Stimulated activated CD4-positive, alpha-beta T cell treated with anti-CD3 and anti-CD28 coated beads, Interleukin-1b, Interleukin-23, amount 100 ng/mL, for 48 hours (primary cell): ENCODE measurements at regions not wholly inside any gene's neighbourhood (a gene's known extent, or its start where the extent isn't known, plus 50 kb on each side); places are given as distances from the start of the nearest gene placed in this dataset.
"Not testable (repeated sequence)": the region's sequence is repeated elsewhere in the genome, so short reads cannot be mapped to it uniquely, and the experiment has no call there.

Experiments used
- DNase-seq: peaks from one replicate; pipeline ENCODE4 v3.0.0-alpha.2; 2020

DNA sequence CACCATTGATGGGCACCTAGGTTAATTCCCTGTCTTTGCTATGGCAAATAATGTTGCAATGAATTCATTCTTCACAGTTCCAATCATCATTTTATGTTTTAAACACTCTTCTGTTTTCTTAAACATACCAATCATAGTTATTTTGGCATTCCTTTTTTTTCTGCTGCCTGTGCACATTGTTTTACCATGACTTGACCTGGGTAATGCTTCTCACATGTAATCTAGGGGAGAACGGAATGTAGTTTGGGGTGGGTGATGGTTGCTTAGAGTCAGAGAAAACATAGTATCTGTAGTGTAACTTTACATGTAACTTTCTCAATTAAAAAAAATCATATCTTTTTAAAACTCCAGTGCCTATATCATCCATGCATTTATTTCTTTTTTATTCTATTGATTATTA lies 1945.3 kb upstream of the RAG2 start:
- DNase-seq = no peak

DNA sequence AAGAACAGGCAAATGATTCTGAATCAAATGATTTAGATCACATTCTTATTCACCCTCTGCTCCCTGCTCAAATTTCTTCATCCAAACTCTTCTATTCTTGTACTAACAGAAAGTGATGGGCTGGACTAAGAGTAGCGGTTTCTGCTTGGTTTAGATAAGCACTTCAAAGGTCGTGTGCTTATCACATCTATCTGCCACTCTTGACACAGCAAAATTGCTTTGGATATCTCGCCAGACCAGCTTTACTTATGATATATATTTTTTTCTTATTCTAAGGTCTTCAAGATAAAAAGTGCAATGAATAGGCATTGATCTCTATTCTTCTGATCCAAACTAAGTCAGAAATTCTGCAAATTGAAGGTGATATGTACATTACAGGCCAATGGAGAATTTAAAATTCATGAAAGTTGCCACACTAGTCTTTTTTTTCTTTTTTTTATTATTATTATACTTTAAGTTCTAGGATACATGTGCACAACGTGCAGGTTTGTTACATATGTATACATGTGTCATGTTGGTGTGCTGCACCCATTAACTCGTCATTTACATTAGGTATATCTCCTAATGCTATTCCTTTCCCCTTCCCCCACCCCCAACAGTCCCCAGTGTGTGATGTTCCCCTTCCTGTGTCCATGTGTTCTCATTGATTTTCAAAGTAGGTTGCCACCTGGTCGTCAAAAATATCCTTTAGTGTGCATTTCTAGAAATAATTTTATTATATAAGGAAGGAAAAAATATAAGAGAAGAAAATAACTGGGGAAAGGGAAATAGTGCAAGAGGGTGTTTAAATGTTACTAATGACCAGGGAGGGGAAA lies 1941.0 kb upstream of the RAG2 start:
- DNase-seq = no peak

- DNase-seq = no peak
Measured at GRCh38 chr11:38530226-38530625, 1932.2 kb upstream of the RAG2 start.

- no peak for DNase-seq
Measured at GRCh38 chr11:38524945-38525344, 1926.9 kb upstream of the RAG2 start.

DNA sequence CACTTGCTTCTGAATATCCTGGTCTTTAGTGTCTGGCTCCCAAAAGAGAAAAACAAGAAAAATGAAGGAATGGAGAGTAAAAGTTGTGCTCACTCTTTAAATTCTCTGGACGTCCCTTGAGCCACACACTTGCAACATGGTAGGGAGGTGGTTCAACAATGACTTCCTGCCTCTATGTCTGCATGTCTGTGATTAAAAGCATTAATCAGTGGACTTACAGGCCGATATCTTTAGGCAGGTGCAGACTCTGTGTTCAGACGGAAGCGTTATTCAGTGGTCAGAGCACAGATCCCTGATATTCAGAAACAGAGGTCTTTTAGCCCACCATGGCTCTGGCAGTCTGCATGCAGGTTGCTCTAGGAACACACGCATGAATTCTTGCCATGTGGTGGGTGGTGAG lies 1920.0 kb upstream of the RAG2 start:
- no peak for DNase-seq

GRCh38 chr11:38512830-38513229 lies 1914.8 kb upstream of the RAG2 start:
- DNase-seq = not testable (repeated sequence)

- no peak for DNase-seq
Measured at GRCh38 chr11:38510041-38510440, 1912.0 kb upstream of the RAG2 start.

DNA sequence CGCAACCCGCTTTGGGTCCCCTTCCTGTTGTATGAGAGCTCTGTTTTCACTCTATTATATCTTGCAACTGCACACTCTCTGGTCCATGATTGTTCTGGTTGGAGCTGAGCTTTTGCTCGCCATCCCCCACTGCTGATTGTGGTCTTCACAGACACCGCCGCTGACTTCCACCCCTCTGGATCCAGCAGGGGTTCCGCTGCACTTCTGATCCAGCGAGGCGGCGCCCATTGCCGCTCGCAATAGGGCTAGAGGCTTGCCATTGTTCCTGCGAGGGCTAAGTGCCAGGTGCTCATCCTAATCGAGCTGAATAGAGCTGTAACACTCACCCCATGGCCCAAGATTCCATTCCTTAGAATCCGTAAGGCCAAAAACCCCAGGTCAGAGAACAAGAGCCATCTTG lies 1905.8 kb upstream of the RAG2 start:
- DNase-seq = no peak

DNA sequence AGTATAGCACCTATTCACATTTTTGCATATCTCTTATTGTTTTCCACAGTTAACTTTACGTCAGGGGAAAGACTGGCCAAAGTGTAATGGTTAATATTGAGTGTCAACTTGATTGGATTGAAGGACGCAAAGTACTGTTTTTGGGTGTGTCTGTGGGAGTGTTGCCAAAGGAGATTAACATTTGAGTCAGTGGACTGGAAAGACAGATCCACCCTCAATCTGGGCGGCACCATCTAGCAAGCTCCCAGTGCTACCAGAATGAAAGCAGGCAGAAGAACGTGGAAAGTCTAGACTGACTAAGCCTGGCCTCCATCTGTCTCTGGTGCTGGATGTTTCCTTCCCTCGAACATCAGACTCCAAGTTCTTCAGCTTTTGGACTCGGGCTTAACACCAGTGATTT lies 1900.7 kb upstream of the RAG2 start:
- DNase-seq = no peak

DNA sequence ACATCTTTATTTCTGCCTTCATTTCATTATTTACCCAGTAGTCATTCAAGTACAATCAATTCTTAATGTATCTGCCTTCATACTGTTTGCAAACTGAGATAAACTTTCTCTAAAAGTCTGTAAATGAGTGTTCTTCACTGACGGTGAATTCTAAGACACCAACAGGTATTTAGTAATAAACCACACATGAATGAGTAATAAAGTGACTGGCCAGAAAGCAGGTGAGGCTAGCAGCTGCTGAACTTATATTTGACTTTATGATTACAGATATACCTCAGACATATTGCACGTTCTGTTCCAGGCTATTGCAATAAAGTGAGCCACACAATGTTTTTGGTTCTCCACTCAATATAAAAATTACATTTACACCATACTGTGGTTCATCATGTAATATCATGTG lies 1894.0 kb upstream of the RAG2 start:
- no peak for DNase-seq

DNA sequence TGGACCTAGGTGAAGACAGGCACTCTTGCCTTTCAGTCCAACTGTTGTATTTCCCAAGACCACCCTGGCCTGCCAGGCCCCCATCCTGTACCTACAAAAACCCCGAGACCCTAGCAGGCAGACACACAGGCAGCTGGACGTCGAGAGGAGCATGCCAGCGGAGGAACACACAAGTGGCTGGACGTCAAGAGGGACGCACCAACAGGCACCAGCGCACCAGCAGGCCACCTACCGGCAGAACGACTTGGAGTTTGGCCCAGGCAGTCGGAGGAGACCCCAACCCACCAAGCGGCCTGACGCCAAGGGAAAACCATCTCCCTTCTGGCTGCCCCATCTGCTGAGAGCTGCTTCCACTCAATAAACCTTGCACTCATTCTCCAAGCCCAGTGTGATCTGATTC lies 1883.4 kb upstream of the RAG2 start:
- DNase-seq = no peak

GRCh38 chr11:38476808-38477575 lies 1879.0 kb upstream of the RAG2 start:
- no peak for DNase-seq

DNA sequence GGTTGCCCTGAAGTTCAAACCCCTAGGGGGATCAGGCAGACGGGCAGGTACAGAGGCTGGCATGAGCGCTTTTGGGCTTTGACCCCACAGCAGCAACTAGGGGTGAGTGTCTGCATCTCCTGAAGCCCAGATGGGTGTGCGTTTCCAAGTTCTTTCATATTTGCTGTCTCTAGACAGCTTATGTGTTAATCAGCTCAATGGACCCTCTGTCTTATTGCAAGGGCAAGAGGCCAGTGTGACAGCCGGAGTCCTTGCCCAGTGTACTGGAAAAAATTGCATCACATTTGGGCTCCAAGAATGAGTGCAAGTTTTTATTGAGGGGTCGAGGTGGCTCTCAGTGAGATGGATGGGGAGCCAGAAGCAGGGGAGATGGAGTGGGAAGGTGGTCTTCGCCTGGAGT lies 1863.7 kb upstream of the RAG2 start:
- no peak for DNase-seq

DNA sequence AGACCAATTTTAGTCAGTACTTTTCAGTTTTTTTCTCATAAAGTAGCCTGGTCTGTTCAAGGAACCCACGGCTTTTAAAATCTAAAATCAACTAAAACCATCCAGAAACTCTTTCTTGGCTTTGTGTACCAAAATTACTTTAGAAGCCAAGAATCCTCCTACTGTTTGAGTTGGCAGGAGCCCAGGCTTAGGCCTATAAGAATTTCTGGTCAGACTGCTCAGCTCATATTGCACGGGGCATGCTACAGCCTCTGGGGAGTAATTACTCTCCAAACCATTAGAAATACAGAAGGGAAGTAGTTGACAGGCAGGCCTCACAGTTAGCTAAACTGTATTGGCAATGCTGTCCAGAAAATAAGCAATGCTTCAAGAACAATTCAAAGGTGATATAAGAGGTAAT lies 1862.9 kb upstream of the RAG2 start:
- DNase-seq = no peak

GRCh38 chr11:38460429-38460828 lies 1862.4 kb upstream of the RAG2 start:
- no peak for DNase-seq

- DNase-seq = no peak
Measured at GRCh38 chr11:38456371-38456770, 1858.3 kb upstream of the RAG2 start.

DNA sequence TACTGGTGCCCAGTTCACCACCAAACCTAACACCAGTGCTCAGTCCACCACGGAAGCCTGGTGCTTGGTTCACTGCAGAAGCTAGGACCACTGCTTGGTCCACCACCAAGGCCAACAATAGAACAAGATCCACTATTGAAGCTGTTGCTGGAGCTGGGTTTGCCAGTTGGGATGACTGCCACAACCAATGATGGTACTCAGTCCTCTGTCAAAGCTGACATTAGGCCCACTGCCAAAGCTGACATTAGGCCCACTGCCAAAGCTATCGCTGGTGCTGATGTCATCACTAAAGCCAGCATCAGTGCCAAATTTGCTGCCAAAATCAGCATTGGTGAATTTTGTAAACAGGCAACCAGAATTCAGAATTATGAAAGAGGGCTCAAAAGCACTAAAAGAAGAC lies 1850.2 kb upstream of the RAG2 start:
- DNase-seq = no peak

- no peak for DNase-seq
Measured at GRCh38 chr11:38446336-38446735, 1848.3 kb upstream of the RAG2 start.

- no peak for DNase-seq
Measured at GRCh38 chr11:38438091-38438490, 1840.1 kb upstream of the RAG2 start.

DNA sequence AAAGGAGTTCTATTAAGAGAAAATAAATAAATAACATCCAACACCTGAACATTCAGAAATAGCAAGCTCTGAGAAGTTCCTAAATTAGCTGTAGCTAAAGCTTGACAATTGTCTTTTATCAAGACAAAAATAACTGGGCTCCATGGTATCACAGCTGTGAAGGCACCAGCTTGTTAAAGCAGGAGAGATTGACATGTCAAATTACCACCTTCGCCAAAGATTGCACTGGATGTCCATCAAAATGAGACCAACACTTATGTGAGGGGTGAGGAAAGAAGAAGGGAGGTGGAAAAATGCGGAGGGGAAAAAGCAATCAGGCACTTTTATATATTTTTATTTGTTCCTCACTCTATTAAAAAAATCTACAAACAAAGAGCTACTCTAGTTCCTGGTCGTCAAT lies 1827.5 kb upstream of the RAG2 start:
- no peak for DNase-seq

GRCh38 chr11:38423042-38423441 lies 1825.0 kb upstream of the RAG2 start:
- no peak for DNase-seq

- no peak for DNase-seq
Measured at GRCh38 chr11:38416141-38416540, 1818.1 kb upstream of the RAG2 start.

GRCh38 chr11:38411149-38411548 lies 1813.1 kb upstream of the RAG2 start:
- DNase-seq = no peak

DNA sequence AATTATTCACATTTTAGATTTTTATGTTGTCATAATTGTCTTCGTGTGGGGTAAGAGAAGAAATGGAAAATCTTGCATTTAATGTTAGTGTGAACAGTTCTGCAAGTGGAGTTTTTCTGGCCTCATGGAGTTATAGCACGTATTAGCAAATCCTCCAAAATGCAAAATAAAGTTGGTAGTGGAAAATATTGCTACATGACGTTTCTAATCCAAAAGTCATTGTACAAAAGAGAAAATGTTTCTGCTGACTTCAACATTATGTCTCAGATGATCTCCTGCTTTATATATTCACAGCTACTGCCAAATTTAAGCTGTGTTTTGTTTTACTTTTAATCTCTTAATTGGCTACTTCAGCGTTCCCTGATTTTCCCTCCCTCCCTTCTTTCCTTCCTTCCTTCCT lies 1804.0 kb upstream of the RAG2 start:
- no peak for DNase-seq

DNA sequence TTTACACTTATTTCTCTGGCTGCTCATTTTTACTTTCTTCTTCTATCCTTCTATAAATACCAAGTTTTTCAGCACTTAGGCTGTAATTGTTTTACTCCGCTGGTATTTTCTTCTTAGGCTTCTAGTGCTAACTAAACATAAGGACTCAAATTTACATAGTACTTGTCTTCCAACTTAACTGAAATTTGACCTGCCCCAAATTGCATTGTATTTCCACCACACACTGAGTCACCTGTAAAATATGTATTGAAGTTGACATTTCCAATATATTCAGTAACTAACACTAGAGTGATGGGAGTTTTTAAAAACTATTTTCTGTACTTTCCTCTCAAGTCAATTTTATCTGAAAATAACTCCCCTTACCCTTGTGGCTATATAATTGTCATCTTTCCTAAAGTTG lies 1794.1 kb upstream of the RAG2 start:
- DNase-seq = no peak
